Smooth muscle cell (in vitro differentiated cells): ENCODE measurements at regions not wholly inside any gene's neighbourhood (a gene's known extent, or its start where the extent isn't known, plus 50 kb on each side); places are given as distances from the start of the nearest gene placed in this dataset.

Source experiments
- DNase-seq: peaks from one replicate; lab custom pipeline; 2025; ENCODE audit not compliant: unreplicated experiment; lab: John Stamatoyannopoulos, UW
- H2AFZ ChIP-seq: fragments of 200-600 bp; sonication (generic); 2 replicates; pipeline ENCODE4 v1.6.0; 2016; ENCODE audit warnings: antibody characterized with exemption, low read depth, mild to moderate bottlenecking
- H3F3A ChIP-seq: fragments of 200-600 bp; sonication (generic); 2 replicates; pipeline ENCODE4 v1.6.0; 2017; ENCODE audit warnings: antibody characterized with exemption, low read depth
- H3K27ac ChIP-seq: fragments of 200-600 bp; sonication (generic); 2 replicates; pipeline ENCODE4 v1.5.1; 2016; ENCODE audit warnings: low read depth, mild to moderate bottlenecking
- H3K27me3 ChIP-seq: fragments of 200-600 bp; sonication (generic); 2 replicates; pipeline ENCODE4 v1.6.1; 2016; ENCODE audit warnings: low read depth, mild to moderate bottlenecking
- H3K36me3 ChIP-seq: fragments of 200-600 bp; sonication (generic); 2 replicates; pipeline ENCODE4 v1.5.1; 2016; ENCODE audit warnings: low read depth
- H3K4me1 ChIP-seq: fragments of 200-600 bp; sonication (generic); 2 replicates; pipeline ENCODE4 v1.5.1; 2016; ENCODE audit warnings: low read depth
- H3K4me2 ChIP-seq: fragments of 200-600 bp; sonication (generic); 2 replicates; pipeline ENCODE4 v1.6.0; 2016; ENCODE audit warnings: mild to moderate bottlenecking
- H3K4me3 ChIP-seq: fragments of 200-600 bp; sonication (generic); 2 replicates; pipeline ENCODE4 v1.5.1; 2016; ENCODE audit warnings: mild to moderate bottlenecking
- H3K79me2 ChIP-seq: fragments of 200-600 bp; sonication (generic); 2 replicates; pipeline ENCODE4 v1.6.0; 2016; ENCODE audit warnings: low read depth, mild to moderate bottlenecking
- H3K9ac ChIP-seq: fragments of 200-600 bp; sonication (generic); 2 replicates; pipeline ENCODE4 v1.6.0; 2016; ENCODE audit warnings: low read depth
- H3K9me3 ChIP-seq: fragments of 200-600 bp; sonication (generic); replicated peaks from 2 replicates; pipeline ENCODE4 v1.5.1; 2016; ENCODE audit warnings: low read depth
- H4K20me1 ChIP-seq: fragments of 200-600 bp; sonication (generic); 2 replicates; pipeline ENCODE4 v1.6.0; 2016; ENCODE audit warnings: low read depth
- WGBS: methylation state at CpG from one replicate; pipeline ENCODE4 v1.1.7; 2016; ENCODE audit warnings: low lambda C conversion rate; 5-methylcytosine and 5-hydroxymethylcytosine counted together
- TF ChIP-seq, protein P1 (sequence below): fragments of 200-600 bp; sonication (generic); IDR thresholded peaks from 2 replicates; pipeline ENCODE4 v1.5.1; 2017; ENCODE audit warnings: borderline replicate concordance, mild to moderate bottlenecking, antibody characterized with exemption; ENCODE audit not compliant: insufficient read depth, poor library complexity, severe bottlenecking

DNA sequence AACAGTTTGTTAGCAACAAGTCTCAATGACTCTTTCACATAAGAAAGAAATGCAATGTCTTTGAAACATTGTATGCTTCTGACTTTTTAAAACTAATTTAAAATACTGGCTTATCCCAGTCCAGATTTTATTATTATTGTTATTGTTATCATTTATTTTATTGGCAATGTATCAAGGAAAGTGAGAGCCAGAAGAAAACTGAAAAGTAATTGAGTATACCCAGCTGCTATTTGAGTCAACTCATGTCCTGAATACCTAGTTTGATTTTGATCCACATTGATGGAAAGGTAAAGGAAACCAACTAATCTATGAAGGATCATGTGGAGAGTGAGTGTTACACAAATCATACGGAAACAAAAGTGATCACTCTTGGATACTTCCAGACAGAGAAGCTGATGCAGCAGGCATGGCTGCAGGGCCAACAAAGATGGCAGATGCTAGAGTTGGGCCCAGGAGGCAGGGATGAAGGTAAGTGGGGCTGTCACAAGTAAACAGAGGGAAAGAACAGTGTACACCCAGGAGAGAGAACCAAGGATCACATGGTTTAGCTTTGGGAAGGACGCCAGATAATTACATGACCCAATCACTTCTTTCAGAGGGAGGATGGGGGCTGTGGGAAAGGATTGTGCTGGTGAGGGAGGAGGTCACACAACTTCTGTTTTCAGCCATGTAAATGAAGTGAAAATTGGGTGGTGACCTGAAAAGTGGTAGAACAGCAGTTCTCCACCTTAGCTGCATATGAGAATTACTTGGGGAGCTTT is 179.2 kb upstream of the NAMPT start:
- no peak overlapping the region for H3K9ac ChIP-seq
- no peaks in the 10 kb centered on the region for H3K27me3 ChIP-seq
- H4K20me1 ChIP-seq, result no peaks in the 10 kb centered on the region
- no peak overlapping the region for H2AFZ ChIP-seq
- TF ChIP-seq, protein P1, sequence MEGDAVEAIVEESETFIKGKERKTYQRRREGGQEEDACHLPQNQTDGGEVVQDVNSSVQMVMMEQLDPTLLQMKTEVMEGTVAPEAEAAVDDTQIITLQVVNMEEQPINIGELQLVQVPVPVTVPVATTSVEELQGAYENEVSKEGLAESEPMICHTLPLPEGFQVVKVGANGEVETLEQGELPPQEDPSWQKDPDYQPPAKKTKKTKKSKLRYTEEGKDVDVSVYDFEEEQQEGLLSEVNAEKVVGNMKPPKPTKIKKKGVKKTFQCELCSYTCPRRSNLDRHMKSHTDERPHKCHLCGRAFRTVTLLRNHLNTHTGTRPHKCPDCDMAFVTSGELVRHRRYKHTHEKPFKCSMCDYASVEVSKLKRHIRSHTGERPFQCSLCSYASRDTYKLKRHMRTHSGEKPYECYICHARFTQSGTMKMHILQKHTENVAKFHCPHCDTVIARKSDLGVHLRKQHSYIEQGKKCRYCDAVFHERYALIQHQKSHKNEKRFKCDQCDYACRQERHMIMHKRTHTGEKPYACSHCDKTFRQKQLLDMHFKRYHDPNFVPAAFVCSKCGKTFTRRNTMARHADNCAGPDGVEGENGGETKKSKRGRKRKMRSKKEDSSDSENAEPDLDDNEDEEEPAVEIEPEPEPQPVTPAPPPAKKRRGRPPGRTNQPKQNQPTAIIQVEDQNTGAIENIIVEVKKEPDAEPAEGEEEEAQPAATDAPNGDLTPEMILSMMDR, result no peak
- H3K36me3 ChIP-seq, result no peaks in the 10 kb centered on the region
- H3K79me2 ChIP-seq, result no peaks in the 10 kb centered on the region
- H3K9me3 ChIP-seq, result no peaks in the 10 kb centered on the region
- no peak overlapping the region for H3K4me2 ChIP-seq
- no peak overlapping the region for H3K4me3 ChIP-seq
- H3K4me1 ChIP-seq, result no peaks in the 10 kb centered on the region
- no peaks in the 10 kb centered on the region for H3F3A ChIP-seq
- no peak for DNase-seq
- no peak overlapping the region for H3K27ac ChIP-seq
- 96% methylated on average over 2 of the region's 2 CpGs for WGBS

GRCh38 chr7:106462914-106463482 is 178.2 kb upstream of the NAMPT start:
- Histone ChIP-seq H3K4me2 (no peak overlapping the region), H3K36me3 (no peaks in the 10 kb centered on the region), H3K9ac (no peak overlapping the region), H4K20me1 (no peaks in the 10 kb centered on the region), H3K79me2 (no peaks in the 10 kb centered on the region), H3K4me1 (no peaks in the 10 kb centered on the region), H2AFZ (no peak overlapping the region), H3K4me3 (no peak overlapping the region), H3K27me3 (no peaks in the 10 kb centered on the region), H3K9me3 (no peaks in the 10 kb centered on the region), H3F3A (no peaks in the 10 kb centered on the region), H3K27ac (no peak overlapping the region)
- TF ChIP-seq, protein P1, result no peak
- DNase-seq, result no peak
- 30% methylated on average over 3 of the region's 3 CpGs for WGBS

DNA sequence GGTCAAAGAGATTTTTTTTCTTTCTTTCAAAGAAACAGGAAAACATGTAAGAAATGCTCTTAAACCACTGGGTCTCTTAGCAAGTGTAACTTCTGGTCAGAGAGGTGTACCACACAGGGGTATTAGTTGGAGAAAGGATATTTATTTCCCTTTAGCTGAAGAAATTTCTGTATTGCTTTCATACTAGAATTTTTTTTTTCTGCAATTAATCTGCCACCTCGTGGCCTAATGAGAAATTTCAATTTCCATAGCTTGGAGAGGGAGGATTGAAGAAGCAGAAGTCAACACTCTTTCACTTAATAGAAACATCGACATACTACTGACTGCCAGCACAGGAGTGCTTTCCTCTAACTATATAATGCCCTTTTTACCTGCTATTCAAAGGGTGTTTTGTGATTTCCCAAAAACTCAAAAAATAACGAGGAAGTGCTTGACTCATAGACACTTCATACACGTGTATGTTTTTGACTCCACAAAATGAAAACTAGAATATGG is 177.6 kb upstream of the NAMPT start:
- Histone ChIP-seq H3K79me2 (no peaks in the 10 kb centered on the region), H3K36me3 (no peaks in the 10 kb centered on the region), H3K4me2 (no peak overlapping the region), H3K27ac (no peak overlapping the region), H3K9ac (no peak overlapping the region), H3K4me1 (no peaks in the 10 kb centered on the region), H3K4me3 (no peak overlapping the region), H3K9me3 (no peaks in the 10 kb centered on the region), H3F3A (no peaks in the 10 kb centered on the region), H2AFZ (no peak overlapping the region), H3K27me3 (no peaks in the 10 kb centered on the region), H4K20me1 (no peaks in the 10 kb centered on the region)
- WGBS, result 67% methylated on average over 4 of the region's 4 CpGs
- TF ChIP-seq, protein P1, result peak; percentile 53
- no peak for DNase-seq

DNA sequence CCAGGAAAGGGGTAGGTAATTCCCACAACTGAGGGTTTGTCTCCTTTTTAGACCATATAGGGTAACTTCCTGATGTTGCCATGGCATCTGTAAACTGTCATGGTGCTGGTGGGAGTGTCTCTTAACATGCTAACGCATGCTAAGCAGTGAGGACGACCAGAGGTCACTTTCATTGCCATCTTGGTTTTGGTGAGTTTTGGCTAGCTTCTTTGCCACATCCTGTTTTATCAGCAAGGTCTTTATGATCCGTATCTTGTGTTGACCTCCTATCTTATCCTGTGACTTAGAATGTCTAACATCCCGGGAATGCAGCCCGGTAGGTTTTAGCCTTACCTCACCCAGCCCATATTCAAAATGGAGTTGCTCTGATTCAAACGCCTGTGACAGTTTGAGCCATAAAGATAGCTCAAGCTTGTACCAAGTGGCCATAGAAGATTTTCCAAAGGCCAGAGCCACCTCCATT is 176.0 kb upstream of the NAMPT start:
- WGBS, result 77% methylated on average over 6 of the region's 6 CpGs
- H3K36me3 ChIP-seq, result no peaks in the 10 kb centered on the region
- no peak overlapping the region for H3K9ac ChIP-seq
- TF ChIP-seq, protein P1, result no peak
- peak overlapping the region; percentile 53 for H2AFZ ChIP-seq
- no peak for DNase-seq
- H3K9me3 ChIP-seq, result no peaks in the 10 kb centered on the region
- H3K4me1 ChIP-seq, result no peaks in the 10 kb centered on the region
- no peaks in the 10 kb centered on the region for H3K79me2 ChIP-seq
- H3K4me2 ChIP-seq, result no peak overlapping the region
- H4K20me1 ChIP-seq, result no peaks in the 10 kb centered on the region
- H3K27me3 ChIP-seq, result no peaks in the 10 kb centered on the region
- H3F3A ChIP-seq, result no peaks in the 10 kb centered on the region
- peak overlapping the region; percentile 28 for H3K27ac ChIP-seq
- no peak overlapping the region for H3K4me3 ChIP-seq
